ENCODE measurements at regions not wholly inside any gene's neighbourhood (a gene's known extent, or its start where the extent isn't known, plus 50 kb on each side); places are given as distances from the start of the nearest gene placed in this dataset.
A peak's percentile ranks its signal among the peaks of the same experiment; 100 is the strongest.

- H3K27me3 ChIP-seq (ENCODE audit: control insufficient read depth, insufficient read depth, low read length), result no peaks in the 10 kb centered on the region
- in situ Hi-C loops (cut with HindIII; ENCODE audit: low pct_unique_long_range_greater_than_20kb, low sequenced_read_pairs) (no loop called here), intact Hi-C loops (cut with micrococcal nuclease; ENCODE audit: unreplicated experiment) (loop anchor here (10.0 kb wide), 1 partner anchor 69 kb away; no protein-coding TSS in a partner anchor)
- TF ChIP-seq REST (IDR thresholded peaks at IDR 0.05; ENCODE audit: insufficient read depth in 1 of 2, low read depth in 2 of 2, low read length in 1 of 2) (no peak), SIN3A (IDR thresholded peaks at IDR 0.05; ENCODE audit: borderline replicate concordance, insufficient read depth, low read depth, low read length) (no peak), POLR2AphosphoS5 (IDR thresholded peaks at IDR 0.05; ENCODE audit: low read depth, low read length) (no peak), TCF7L2 (IDR thresholded peaks at IDR 0.05; ENCODE audit: low read depth, low read length) (no peak), CTCF (IDR thresholded peaks at IDR 0.05) (no peak)
- ChIA-PET CTCF (no interaction called here), POLR2A (no interaction called here)
- no peaks in the 10 kb centered on the region for H3K9me3 ChIP-seq (ENCODE audit: control insufficient read depth, insufficient read depth, low read depth, low read length)
- no peaks in the 10 kb centered on the region for H3K36me3 ChIP-seq (ENCODE audit: control insufficient read depth, insufficient read depth, low read length)
- no peaks in the 10 kb centered on the region for H3K4me1 ChIP-seq (ENCODE audit: control insufficient read depth, insufficient read depth, low read length)
- no peak for DNase-seq (ENCODE audit: low read depth, low spot score)
- no peak overlapping the region for H3K27ac ChIP-seq (ENCODE audit: low read length)
- H3K4me3 ChIP-seq (ENCODE audit: low read depth in 2 of 2, low read length in 2 of 2), result no peak overlapping the region
- BruUV-seq (replicated peaks), result no TSS peak
- ATAC-seq, result no peak
Measured at GRCh38 chr14:21915826-21916225, 242.2 kb upstream of the OR4E1 start.

- ATAC-seq, result peak; percentile 59; the same call in 1 of the 2 replicates
- Histone ChIP-seq H3K27ac (ENCODE audit: low read length) (no peak overlapping the region), H3K4me3 (ENCODE audit: low read depth in 2 of 2, low read length in 2 of 2) (no peak overlapping the region), H3K27me3 (ENCODE audit: control insufficient read depth, insufficient read depth, low read length) (no peaks in the 10 kb centered on the region), H3K36me3 (ENCODE audit: control insufficient read depth, insufficient read depth, low read length) (no peaks in the 10 kb centered on the region), H3K4me1 (ENCODE audit: control insufficient read depth, insufficient read depth, low read length) (no peaks in the 10 kb centered on the region), H3K9me3 (ENCODE audit: control insufficient read depth, insufficient read depth, low read depth, low read length) (no peaks in the 10 kb centered on the region)
- in situ Hi-C loops (cut with HindIII; ENCODE audit: low pct_unique_long_range_greater_than_20kb, low sequenced_read_pairs), result no loop called here
- DNase-seq (ENCODE audit: low read depth, low spot score), result no peak
- ChIA-PET POLR2A (no interaction called here), CTCF (no interaction called here)
- intact Hi-C loops (cut with micrococcal nuclease; ENCODE audit: unreplicated experiment), result loop anchor here (10.0 kb wide), 1 partner anchor 71 kb away; no protein-coding TSS in a partner anchor
- TF ChIP-seq REST (IDR thresholded peaks at IDR 0.05; ENCODE audit: insufficient read depth in 1 of 2, low read depth in 2 of 2, low read length in 1 of 2) (no peak), POLR2AphosphoS5 (IDR thresholded peaks at IDR 0.05; ENCODE audit: low read depth, low read length) (no peak), TCF7L2 (IDR thresholded peaks at IDR 0.05; ENCODE audit: low read depth, low read length) (no peak), CTCF (IDR thresholded peaks at IDR 0.05) (peak; percentile 72)
- BruUV-seq (replicated peaks), result no TSS peak
Measured at GRCh38 chr14:21913759-21914158, 240.1 kb upstream of the OR4E1 start.
